ENCODE measurements at regions not wholly inside any gene's neighbourhood (a gene's known extent, or its start where the extent isn't known, plus 50 kb on each side); places are given as distances from the start of the nearest gene placed in this dataset.
A peak's percentile ranks its signal among the peaks of the same experiment; 100 is the strongest.
"Not testable (repeated sequence)": the region's sequence is repeated elsewhere in the genome, so short reads cannot be mapped to it uniquely, and the experiment has no call there.

DNA sequence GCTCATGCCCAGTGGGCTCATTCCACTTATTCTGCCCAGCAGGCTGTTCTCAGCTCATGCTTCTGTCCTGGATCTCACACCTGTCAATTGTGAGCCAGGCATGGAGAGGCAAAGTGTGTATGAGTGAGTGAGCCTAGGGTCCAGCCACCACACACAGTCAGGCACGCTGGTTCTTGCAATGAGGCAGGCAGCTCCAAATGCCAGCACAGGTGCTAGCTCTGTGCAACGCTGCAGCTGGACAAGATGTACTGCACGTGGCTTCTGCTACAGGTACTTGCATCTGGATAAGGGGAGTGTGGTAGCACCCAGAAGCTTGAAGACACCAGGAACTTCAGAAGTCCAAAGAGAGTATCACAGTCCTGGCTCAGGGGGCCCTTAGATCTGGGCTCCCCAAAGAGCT lies 1249.4 kb upstream of the IGFBP7 start:
- no peak for DNase-seq

DNA sequence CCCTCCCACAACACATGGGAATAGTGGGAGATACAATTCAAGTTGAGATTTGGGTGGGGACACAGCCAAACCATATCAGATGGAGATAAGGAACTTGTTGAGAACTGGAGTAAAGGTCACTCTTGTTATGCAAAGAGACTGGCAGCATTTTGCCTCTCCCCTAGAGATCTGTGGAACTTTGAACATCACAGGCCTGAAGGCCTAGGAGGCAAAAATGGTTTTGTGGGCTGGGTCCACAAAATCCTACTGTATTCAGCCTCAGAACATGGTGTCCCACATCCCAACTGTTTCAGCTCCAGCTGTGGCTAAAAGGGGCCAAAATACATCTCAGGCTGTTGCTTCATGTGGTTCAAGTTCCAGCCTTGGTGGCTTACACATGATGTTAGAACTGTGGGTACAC lies 1247.8 kb upstream of the IGFBP7 start:
- no peak for DNase-seq

- DNase-seq = no peak
These were observed 1214.9 kb upstream of the IGFBP7 start for GRCh38 chr4:58325070-58325469.

DNA sequence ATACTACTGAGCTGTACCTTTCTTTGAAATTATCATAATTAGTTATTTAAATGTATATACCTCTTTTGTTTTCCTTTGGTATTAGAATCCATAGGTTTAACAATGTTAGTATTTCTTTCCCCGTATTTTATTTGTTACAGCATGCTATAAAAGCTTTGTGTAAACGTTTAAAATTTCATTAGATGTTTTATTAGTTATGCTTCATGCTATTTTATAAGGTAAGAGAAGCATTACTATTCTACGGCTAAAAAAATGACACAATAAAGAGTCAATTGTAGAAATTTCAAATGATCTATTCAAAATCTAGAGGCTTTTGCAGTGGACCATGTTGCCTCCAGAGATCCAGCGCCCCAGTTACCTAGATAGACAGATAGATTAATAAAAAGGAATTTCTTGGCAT lies 1203.3 kb upstream of the IGFBP7 start:
- DNase-seq = no peak

DNA sequence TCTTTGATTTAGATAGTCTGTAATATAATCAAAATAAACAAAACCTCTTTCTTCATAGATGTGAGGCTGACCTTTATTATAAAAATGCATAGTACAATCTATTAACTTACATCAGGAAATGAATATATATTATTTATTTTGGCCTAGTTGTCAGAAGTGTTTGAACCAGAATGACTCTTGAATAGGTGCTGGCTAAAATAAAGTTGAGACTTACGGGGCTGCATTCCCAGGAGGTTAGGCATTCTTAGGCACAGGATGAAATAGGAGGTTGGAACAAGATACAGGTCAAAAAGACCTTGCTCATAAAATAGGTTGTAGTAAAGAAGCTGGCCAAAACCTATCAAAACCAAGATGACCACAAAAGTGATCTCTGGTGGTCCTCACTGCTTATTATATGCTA lies 1193.3 kb upstream of the IGFBP7 start:
- no peak for DNase-seq

DNA sequence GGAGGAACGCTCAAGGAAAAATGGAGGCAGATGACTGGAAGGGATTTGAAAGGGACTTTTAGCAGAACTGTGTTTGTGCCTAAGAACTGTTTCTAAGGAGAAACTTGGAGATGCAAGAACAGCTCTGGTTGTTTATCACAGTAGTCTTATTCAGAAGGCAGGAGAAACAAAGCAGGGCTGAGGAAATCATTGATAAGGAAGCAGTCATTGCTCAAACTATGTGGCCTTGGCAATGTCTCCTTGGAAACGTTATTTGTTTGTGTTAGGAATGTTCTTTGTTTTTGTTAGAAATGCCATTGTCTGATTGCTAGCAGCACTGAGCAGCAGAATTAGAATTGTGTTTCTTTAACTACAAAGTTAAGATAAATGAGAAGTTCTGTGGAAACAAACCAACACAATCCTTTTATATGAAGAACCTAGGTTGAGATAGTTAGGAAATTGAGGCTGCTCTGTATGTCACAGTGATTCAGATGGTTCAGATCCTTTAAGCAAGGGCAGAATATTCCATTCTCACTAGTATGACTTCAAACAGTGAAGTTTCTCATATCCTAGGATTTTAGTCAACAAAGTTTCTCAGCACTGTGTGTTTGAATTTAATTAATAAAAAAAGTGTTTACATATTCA lies 1191.3 kb upstream of the IGFBP7 start:
- peak; percentile 50 for DNase-seq

DNA sequence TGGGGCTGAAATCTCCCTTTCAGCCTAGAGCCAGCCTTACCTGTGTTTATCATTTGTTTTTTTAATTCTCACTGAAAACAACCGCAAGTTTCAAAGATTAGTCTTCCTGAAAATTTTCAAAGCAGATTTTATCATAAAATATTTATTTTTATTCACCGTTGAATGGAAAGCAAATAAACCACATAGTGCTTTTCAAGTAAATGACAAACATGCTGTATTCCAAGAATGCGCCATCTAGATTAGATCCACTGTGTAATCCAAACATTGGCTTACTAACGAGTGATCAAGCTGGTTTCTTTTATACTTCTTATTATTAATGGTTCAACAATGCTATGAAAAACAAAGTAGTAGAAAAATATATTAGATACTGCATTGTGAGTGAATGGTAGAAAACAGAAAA lies 1176.2 kb upstream of the IGFBP7 start:
- DNase-seq = no peak

DNA sequence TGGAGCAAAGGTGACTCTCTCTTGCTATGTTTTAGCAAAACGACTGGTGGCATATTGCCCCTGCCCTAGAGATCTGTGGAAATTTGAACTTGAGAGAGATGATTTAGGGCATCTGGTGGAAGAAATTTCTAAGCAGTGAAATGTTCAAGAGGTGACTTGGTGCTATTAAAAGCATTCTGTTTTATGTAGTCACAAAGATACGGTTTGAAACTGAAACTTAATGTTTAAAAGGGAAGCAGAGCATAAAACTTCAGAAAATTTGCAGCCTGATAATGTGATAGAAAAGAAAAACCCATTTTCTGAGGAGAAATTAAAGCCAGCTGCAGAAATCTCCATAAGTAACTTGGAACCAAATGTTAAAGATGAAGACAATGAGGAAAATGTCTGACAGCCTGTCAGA lies 1170.7 kb upstream of the IGFBP7 start:
- DNase-seq = not testable (repeated sequence)

DNA sequence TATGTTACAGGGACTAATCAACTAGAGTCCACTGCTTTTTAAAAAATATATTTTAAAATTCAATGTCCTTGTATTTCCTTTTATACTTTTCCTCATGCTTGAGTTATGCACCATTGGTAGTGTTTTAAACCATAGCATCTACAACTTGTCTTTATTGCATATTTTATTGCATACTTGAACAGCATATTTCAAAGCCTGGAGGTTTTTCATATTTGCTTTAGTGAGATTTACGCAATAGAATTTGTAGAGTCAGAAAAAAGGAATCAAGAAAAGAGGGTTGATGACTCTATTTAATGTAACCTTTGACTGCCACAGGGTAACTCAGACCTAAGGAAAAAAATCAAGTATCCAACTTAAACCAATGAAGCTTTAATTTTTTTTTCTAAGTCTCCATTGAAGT lies 1165.7 kb upstream of the IGFBP7 start:
- no peak for DNase-seq

DNA sequence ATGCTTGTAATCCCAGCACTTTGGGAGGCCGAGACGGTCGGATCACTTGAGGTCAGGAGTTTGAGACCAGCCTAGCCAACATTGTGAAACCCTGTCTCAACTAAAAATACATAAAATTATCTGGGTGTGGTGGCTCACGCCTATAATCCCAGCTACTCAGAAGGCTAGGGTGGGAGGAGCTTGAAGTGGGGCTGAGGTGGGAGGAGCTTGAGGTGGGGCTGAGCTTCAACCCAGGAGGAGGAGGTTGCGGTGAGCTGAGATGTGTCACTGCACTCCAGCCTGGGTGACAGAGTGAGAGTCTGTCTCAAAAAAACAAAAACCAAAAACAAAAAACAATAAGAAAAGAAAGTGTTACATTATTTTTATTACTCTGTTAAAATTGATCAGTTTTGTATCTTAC lies 1164.4 kb upstream of the IGFBP7 start:
- no peak for DNase-seq

DNA sequence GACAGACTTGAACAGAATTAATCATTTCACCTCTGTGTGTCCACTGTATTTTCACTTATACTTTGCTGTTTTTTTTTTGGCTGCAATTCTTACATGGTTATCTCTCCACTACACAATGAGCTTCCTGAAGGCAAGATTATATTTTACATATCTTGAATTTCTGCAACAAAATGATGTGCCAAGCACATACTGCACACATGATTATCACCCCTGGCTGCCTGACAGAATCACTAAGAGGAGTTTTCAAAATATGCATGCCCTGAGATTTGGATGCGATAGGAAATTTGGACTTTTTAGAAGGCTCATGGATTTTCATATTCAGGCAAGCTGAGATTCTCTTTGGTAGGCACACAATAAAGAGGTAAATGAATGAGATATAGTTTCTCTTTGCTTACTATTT lies 1162.1 kb upstream of the IGFBP7 start:
- no peak for DNase-seq

DNA sequence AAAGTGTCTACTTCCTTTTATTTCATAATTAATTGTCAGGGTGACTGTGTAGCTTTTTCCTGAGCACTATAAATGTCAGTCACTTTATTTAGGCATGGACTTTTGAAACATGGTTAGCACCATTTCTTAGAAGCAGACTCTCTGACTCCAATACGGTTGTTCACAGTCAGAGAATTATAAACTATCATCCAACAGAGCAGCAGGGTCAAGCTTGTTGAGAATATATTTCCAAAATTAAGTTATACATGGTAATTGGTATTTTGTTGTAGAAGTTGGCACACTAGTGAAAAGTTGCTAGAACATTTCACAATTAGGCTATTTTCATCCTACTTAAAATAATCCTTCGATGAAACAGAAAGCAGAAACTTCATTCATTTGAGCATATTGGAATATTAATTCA lies 1155.5 kb upstream of the IGFBP7 start:
- DNase-seq = no peak

- peak; percentile 11 for DNase-seq
These were observed 1151.3 kb upstream of the IGFBP7 start for GRCh38 chr4:58261526-58261925.

DNA sequence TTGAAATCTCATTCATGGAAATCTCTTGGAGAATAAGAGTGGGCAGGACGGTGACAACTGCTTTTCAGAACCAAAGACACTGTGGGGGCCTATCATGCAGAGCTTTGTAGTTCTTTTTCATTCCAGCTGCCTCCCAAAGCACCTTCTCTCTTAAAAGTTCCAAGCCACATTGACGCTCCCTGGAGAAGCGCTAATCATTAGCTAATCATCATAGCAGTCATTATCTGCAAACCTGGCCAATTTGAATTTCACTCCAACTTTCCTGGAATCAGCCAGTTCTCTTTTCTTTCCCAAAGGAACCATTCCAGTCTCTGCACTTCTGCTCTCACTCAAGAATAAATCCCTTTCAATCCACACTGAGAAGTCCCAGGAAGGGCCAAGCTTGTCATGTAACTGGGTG lies 1144.1 kb upstream of the IGFBP7 start:
- DNase-seq = no peak

GRCh38 chr4:58252656-58253055 lies 1142.5 kb upstream of the IGFBP7 start:
- no peak for DNase-seq

DNA sequence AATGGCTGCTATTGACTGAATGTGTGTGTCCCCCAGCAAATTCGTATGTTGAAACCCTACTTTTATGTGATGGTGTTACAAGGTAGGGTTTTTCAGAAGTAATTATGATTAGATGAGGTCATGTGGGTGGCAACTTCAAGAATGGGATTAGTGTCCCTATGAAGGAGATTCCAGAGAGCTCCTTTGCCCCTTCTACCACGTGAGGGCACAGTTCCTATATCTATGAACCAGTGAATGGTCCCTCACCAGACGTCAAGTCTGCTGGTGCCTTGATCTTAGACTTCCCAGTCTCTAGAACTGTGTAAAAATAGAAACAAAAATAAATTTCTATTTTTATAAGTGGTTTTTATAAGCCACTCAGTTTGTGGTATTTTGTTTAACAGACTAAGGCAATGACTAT lies 1137.6 kb upstream of the IGFBP7 start:
- no peak for DNase-seq

GRCh38 chr4:58225460-58225859 lies 1115.3 kb upstream of the IGFBP7 start:
- no peak for DNase-seq

- no peak for DNase-seq
These were observed 1109.0 kb upstream of the IGFBP7 start for GRCh38 chr4:58219179-58219578.

DNA sequence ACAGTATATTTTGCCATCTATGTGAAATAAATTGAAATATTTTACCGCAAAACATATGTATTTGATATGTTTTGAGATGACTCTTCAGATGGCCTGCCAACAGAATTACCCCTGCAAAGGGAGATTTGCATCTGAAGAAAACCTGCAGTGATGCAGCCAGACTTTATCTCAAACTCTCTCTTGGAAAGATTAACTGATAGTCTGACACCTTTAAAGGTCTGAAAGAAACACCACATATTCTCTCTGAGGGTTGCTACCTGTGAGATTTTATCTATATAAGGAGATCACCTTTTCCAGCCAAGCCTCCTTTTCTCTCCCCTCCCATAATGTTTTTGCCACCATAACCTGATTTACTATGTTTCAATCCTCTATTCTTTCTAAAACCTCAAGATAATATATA lies 1106.3 kb upstream of the IGFBP7 start:
- no peak for DNase-seq

GRCh38 chr4:58214376-58214775 lies 1104.2 kb upstream of the IGFBP7 start:
- no peak for DNase-seq

- no peak for DNase-seq
These were observed 1099.4 kb upstream of the IGFBP7 start for GRCh38 chr4:58209551-58209950.

- no peak for DNase-seq
These were observed 1098.8 kb upstream of the IGFBP7 start for GRCh38 chr4:58209001-58209400.

GRCh38 chr4:58205446-58206235 lies 1095.5 kb upstream of the IGFBP7 start:
- no peak for DNase-seq

- DNase-seq = no peak
These were observed 1082.0 kb upstream of the IGFBP7 start for GRCh38 chr4:58192217-58192616.

DNA sequence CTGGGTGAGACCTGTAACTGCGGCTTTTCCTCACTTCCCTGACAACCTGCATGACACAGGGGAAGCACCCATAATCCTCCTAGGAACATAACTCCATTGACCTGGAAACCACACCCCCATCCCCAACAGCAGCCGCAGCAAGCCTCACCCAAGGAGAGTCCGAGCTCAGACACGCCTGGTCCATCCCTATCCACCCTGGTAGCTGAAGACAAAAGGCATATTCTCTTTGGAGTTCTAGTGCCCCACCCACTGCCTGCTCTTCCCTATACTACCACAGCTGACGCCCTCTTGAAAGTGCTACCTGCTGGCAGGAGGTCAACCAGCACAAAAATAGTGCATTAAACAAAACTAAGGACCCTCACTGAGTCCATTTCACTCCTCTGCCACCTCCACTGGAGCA lies 1080.9 kb upstream of the IGFBP7 start:
- no peak for DNase-seq

Measured in kidney glomerular epithelial cell (primary cell).